B cell (primary cell): ENCODE measurements at regions not wholly inside any gene's neighbourhood (a gene's known extent, or its start where the extent isn't known, plus 50 kb on each side); places are given as distances from the start of the nearest gene placed in this dataset.

Experiments
- ATAC-seq: fragments of 200-7000 bp; cut with Tn5 transposase; one replicate; pipeline ENCODE4 v1.10.0; 2021; ENCODE audit warnings: low read depth, mild to moderate bottlenecking, moderate number of reproducible peaks, moderate library complexity
- CTCF ChIA-PET: fragments of 350-600 bp; sonication (Branson Sonifier 250); formaldehyde crosslinking; loops from one replicate; lab custom pipeline; 2021; ENCODE audit warnings: antibody characterized with exemption, inconsistent platforms; lab: Charles Lee
- POLR2A ChIA-PET: fragments of 350-600 bp; sonication (Branson Sonifier 250); formaldehyde crosslinking; loops from one replicate; lab custom pipeline; 2021; ENCODE audit warnings: antibody characterized with exemption; lab: Charles Lee
- DNase-seq: peaks from one replicate; pipeline ENCODE4 v3.0.0; 2013
- H2AFZ ChIP-seq: 2 replicates; pipeline ENCODE4 v1.6.1; 2012; ENCODE audit warnings: mild to moderate bottlenecking, low read depth, low read length; ENCODE audit not compliant: insufficient read depth, poor library complexity, severe bottlenecking
- H3K27ac ChIP-seq, 2 donors: 1 replicate in 1 of 2; 2 replicates in 1 of 2; pipeline ENCODE4 v1.5.1; 2012 to 2013; ENCODE audit warnings: low read length in 2 of 2, mild to moderate bottlenecking in 2 of 2, moderate library complexity in 1 of 2
- H3K27me3 ChIP-seq, 4 experiments: fragments of 200-600 bp in 1 of 4; sonication (generic) in 1 of 4; replicated peaks in 1 of 4; 1 replicate in 2 of 4; 2 replicates in 2 of 4; pipeline versions ENCODE4 v1.6.1 to v1.7.0; 2013 to 2016; ENCODE audit warnings: low read length in 3 of 4, mild to moderate bottlenecking in 2 of 4, mixed read lengths in 1 of 4, moderate library complexity in 1 of 4; ENCODE audit not compliant: insufficient read depth in 4 of 4, control insufficient read depth in 3 of 4; ENCODE audit errors: control extremely low read depth in 1 of 4
- H3K36me3 ChIP-seq, 2 experiments: replicated peaks in 1 of 2; 1 replicate in 1 of 2; 2 replicates in 1 of 2; pipeline versions ENCODE4 v1.6.1 to v1.7.1; 2013; ENCODE audit warnings: low read length in 1 of 2; ENCODE audit not compliant: insufficient read depth in 2 of 2, control insufficient read depth in 1 of 2; ENCODE audit errors: control extremely low read depth in 1 of 2, extremely low read depth in 1 of 2
- H3K4me1 ChIP-seq, 2 donors: fragments of 200-600 bp in 1 of 2; sonication (generic) in 1 of 2; 1 replicate in 1 of 2; 2 replicates in 1 of 2; pipeline versions ENCODE4 v1.5.1 to v1.6.1; 2013 to 2017; ENCODE audit warnings: low read length in 2 of 2; ENCODE audit not compliant: control insufficient read depth in 2 of 2, insufficient read depth in 2 of 2
- H3K4me2 ChIP-seq: replicated peaks from 2 replicates; pipeline ENCODE3; 2012; ENCODE audit warnings: mild to moderate bottlenecking, low read depth, low read length; ENCODE audit not compliant: poor library complexity, severe bottlenecking
- H3K4me3 ChIP-seq, 5 experiments: fragments of 200-600 bp in 1 of 5; sonication (generic) in 1 of 5; 1 replicate in 3 of 5; 2 replicates in 2 of 5; pipeline versions ENCODE4 v1.5.1 to v1.7.0; 2011 to 2016; ENCODE audit warnings: low read length in 4 of 5, mild to moderate bottlenecking in 4 of 5, low read depth in 2 of 5, control low read depth in 1 of 5, moderate library complexity in 1 of 5; ENCODE audit not compliant: insufficient read depth in 1 of 5; ENCODE audit errors: control extremely low read depth in 1 of 5, extremely low read depth in 1 of 5
- H3K79me2 ChIP-seq: fragments of 200-600 bp; sonication (generic); one replicate; pipeline ENCODE4 v1.6.0; 2016; ENCODE audit warnings: low read length; ENCODE audit not compliant: control insufficient read depth, insufficient read depth
- H3K9ac ChIP-seq: fragments of 200-600 bp; sonication (generic); 2 replicates; pipeline ENCODE4 v1.6.1; 2017; ENCODE audit warnings: mild to moderate bottlenecking, low read length, moderate library complexity
- H3K9me3 ChIP-seq, 3 donors: one replicate each; pipeline versions ENCODE4 v1.6.1 to v1.7.1; 2013; ENCODE audit warnings: low read length in 2 of 3; ENCODE audit not compliant: control insufficient read depth in 2 of 3, insufficient read depth in 1 of 3; ENCODE audit errors: control extremely low read depth in 1 of 3
- H4K20me1 ChIP-seq: 2 replicates; pipeline ENCODE4 v1.6.0; 2012; ENCODE audit warnings: mild to moderate bottlenecking, low read length; ENCODE audit not compliant: insufficient read depth, control insufficient read depth, poor library complexity, severe bottlenecking
- H3K27ac Mint-ChIP-seq: one replicate; pipeline ENCODE4 v1.8.0; 2021; ENCODE audit warnings: mixed read lengths
- H3K27me3 Mint-ChIP-seq: one replicate; pipeline ENCODE4 v1.8.0; 2021; ENCODE audit warnings: mixed read lengths
- H3K4me1 Mint-ChIP-seq: one replicate; pipeline ENCODE4 v1.8.0; 2021; ENCODE audit warnings: mixed read lengths
- H3K4me3 Mint-ChIP-seq: one replicate; pipeline ENCODE4 v1.8.0; 2021; ENCODE audit warnings: mixed read lengths
- H3K9me3 Mint-ChIP-seq: one replicate; pipeline ENCODE4 v1.8.0; 2022; ENCODE audit warnings: mixed read lengths; ENCODE audit not compliant: insufficient read depth
- CTCF ChIP-seq: fragments of 200-600 bp; IDR thresholded peaks from one replicate; pipeline ENCODE4 v1.8.0; 2022; ENCODE audit warnings: antibody characterized with exemption, mild to moderate bottlenecking
- EZH2 ChIP-seq: IDR thresholded peaks from 2 replicates; pipeline ENCODE4 v1.6.1; 2012; ENCODE audit warnings: borderline replicate concordance, low read depth, mild to moderate bottlenecking, moderate library complexity, low read length; ENCODE audit not compliant: insufficient read depth, poor library complexity, severe bottlenecking
- whole genome bisulfite sequencing: methylation state at CpG from one replicate; pipeline ENCODE4 v1.1.5; 2013; ENCODE audit warnings: missing lambda C conversion rate; ENCODE audit not compliant: insufficient coverage; 5-methylcytosine and 5-hydroxymethylcytosine counted together
- intact Hi-C: fragments of 100-400 bp; cut with micrococcal nuclease; formaldehyde crosslinking; loops from one replicate; pipeline ENCODE4 v1.10.0; 2022

DNA sequence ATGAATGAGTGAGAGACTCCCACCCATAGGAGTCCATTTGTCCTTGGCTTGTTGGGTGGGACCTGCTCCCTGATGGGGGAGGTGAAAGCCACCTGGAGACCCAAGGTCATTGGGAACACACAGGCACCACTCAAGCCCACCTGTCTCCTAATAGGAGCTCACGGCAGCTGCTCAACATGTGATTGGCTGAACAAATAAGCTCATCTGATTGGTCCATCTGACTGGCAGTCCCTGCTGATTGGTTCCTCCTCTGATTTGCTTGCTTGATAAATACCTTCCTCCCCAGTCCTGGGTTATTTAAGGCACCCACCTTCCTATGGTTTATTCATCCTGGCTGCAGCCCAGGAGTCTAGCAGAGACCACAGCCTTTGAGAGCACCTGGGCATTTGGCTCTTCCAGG is 502.9 kb downstream of the PTPRU start:
- Histone ChIP-seq H3K79me2 (no peaks in the 10 kb centered on the region), H3K36me3 (no peaks in the 10 kb centered on the region), H3K4me3 (no peak overlapping the region), H3K4me1 (no peaks in the 10 kb centered on the region), H3K27me3 (peaks cover 0 to 3% (median 1%) of the 10 kb centered on the region in 4 experiments), H2AFZ (no peak overlapping the region), H3K4me2 (no peak overlapping the region), H3K9me3 (no peaks in the 10 kb centered on the region), H3K27ac (no peak overlapping the region), H3K9ac (no peak overlapping the region), H4K20me1 (no peaks in the 10 kb centered on the region)
- Mint-ChIP-seq H3K27me3 (peaks cover 14% of the 10 kb centered on the region), H3K4me1 (no peaks in the 10 kb centered on the region), H3K4me3 (no peak overlapping the region), H3K27ac (no peak overlapping the region), H3K9me3 (no peaks in the 10 kb centered on the region)
- WGBS: 86% methylated on average over 1 of the region's 1 CpG
- intact Hi-C loops: no loop called here
- ATAC-seq (no peak), DNase-seq (no peak)
- ChIA-PET POLR2A (no interaction called here), CTCF (no interaction called here)
- TF ChIP-seq CTCF (no peak), EZH2 (no peak)

- no peak for TF ChIP-seq CTCF
- TF ChIP-seq EZH2: no peak
- H3K79me2 ChIP-seq: no peaks in the 10 kb centered on the region
- H3K36me3 ChIP-seq: no peaks in the 10 kb centered on the region
- no peaks in the 10 kb centered on the region for H3K9me3 ChIP-seq
- no peak overlapping the region for H2AFZ ChIP-seq
- ATAC-seq: no peak
- no peak overlapping the region for H3K27ac ChIP-seq
- ChIA-PET POLR2A (no interaction called here), CTCF (no interaction called here)
- H3K4me3 ChIP-seq: no peak overlapping the region
- WGBS: no CpG with 5 or more reads among the region's 5 CpGs
- peaks cover 18% of the 10 kb centered on the region for H3K27me3 Mint-ChIP-seq
- peaks cover 0 to 3% (median 1%) of the 10 kb centered on the region in 4 experiments for H3K27me3 ChIP-seq
- H3K4me2 ChIP-seq: no peak overlapping the region
- no peaks in the 10 kb centered on the region for H4K20me1 ChIP-seq
- H3K9ac ChIP-seq: no peak overlapping the region
- no peaks in the 10 kb centered on the region for H3K4me1 Mint-ChIP-seq
- no peaks in the 10 kb centered on the region for H3K4me1 ChIP-seq
- intact Hi-C loops: no loop called here
- H3K9me3 Mint-ChIP-seq: no peaks in the 10 kb centered on the region
- no peak overlapping the region for H3K27ac Mint-ChIP-seq
- no peak for DNase-seq
- H3K4me3 Mint-ChIP-seq: no peak overlapping the region
Measured at GRCh38 chr1:29736582-29737188, 500.4 kb downstream of the PTPRU start.
